HG02981 (cell line): ENCODE measurements at regions not wholly inside any gene's neighbourhood (a gene's known extent, or its start where the extent isn't known, plus 50 kb on each side); places are given as distances from the start of the nearest gene placed in this dataset.
"Not testable (repeated sequence)": the region's sequence is repeated elsewhere in the genome, so short reads cannot be mapped to it uniquely, and the experiment has no call there.

Experiments used
- ATAC-seq: cut with Tn5 transposase; IDR thresholded peaks from one replicate; pipeline ENCODE4 v1.9.1; 2021; ENCODE audit warnings: mild to moderate bottlenecking, moderate library complexity; ENCODE audit not compliant: unreplicated experiment

DNA sequence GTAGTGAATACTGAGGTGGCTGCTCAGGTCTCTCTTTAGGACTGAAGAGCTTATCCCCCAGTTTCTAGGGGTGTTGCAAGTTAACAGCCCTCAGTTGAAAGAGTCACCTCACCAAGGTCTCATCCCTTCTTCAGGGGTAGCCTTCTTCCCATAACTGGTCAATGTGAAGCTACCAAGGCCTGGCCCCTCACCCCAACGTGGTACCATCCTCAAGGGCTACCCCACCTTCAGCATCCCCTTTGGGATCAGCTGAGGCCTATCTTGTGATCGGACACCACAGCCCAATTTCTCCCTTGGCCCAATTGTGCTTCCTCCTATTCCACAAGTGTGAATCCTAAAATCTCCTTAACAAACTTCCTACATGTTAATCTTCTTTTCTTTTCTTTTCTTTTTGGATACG is 289.5 kb upstream of the MKLN1 start:
- no peak for ATAC-seq

DNA sequence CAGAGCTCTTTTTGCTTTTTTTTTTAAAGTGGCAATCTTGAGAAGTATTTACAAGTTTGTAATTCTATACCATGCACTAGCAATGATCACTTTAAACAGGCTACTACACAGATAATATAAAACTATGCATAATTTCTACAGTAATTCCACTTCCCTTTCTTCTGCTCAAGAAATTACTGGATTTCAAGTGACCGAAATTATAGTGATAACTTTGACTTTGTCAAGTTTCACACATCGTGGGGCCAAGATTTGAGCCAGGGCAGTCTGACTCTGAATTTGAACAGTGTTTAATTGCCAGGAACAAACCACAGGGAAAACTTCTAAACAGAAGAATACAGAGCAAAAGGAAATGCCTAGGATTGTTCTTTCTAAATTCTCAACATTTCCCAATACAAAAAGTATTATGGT is 288.3 kb upstream of the MKLN1 start:
- ATAC-seq: no peak

DNA sequence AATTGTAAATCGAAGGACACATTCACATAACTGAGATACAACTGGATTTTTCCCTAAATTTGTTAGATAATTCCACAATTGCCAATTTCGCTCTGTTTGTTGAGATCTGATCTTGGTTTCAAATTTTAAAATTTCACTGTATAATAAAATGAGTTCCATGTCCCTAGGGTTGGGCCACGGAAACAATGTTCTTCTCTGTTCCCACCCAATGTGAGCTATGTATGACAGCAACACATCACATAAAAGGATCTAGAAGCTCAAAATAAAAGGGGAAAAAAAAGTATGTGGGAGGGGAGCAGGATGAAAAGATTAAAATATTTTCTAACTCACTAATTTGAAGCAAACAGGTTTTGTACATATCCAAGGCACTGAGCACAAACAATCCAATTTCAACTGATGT is 287.8 kb upstream of the MKLN1 start:
- ATAC-seq: no peak

DNA sequence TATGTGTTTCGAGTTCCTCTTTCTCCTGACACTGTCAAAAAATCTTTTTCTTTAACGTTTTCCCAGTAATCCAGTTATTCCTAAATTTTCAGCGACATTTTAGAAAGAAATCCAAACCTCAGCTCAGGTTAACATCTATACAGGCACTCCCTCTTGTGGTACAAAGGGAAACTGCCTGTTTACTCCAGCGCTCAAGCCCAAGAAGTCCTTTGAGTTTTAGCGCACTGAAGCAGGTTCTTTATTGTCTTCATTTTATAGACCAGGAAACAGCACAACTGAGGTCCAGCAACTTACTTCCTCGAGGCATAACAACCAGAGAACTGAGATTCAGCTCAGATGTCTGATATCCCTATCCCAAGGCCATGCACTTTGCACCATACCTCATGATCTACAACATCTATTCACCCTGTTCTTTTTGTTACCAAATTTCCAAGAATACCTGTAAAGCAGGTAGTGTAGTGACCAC is 287.2 kb upstream of the MKLN1 start:
- ATAC-seq: no peak

DNA sequence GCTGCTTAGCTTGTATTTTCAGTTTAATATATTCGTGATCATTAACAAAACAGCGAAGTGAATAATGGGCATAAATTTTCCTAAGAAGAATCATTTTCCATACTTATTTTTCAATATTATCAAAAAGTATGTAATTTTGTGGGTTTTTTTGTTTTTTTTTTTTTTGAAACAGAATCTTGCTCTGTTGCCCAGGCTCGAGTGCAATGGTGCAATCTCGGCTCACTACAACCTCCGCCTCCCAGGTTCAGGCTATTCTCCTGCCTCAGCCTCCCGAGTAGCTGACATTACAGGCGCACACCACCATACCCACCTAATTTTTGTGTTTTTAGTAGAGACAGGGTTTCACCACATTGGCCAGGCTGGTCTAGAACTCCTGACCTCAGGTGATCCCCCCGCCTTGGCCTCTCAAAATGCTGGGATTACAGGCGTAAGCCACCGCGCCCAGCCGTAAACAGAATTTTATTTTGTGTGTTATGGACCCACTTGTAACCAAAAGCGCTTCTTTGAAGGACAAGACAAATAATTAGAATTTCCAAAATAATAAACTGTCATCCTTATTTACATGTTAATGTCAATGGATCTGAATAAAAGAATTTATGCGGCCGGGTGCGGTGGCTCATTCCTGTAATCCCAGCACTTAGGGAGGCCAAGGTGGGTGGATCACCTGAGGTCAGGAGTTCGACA is 286.5 kb upstream of the MKLN1 start:
- ATAC-seq: not testable (repeated sequence)

DNA sequence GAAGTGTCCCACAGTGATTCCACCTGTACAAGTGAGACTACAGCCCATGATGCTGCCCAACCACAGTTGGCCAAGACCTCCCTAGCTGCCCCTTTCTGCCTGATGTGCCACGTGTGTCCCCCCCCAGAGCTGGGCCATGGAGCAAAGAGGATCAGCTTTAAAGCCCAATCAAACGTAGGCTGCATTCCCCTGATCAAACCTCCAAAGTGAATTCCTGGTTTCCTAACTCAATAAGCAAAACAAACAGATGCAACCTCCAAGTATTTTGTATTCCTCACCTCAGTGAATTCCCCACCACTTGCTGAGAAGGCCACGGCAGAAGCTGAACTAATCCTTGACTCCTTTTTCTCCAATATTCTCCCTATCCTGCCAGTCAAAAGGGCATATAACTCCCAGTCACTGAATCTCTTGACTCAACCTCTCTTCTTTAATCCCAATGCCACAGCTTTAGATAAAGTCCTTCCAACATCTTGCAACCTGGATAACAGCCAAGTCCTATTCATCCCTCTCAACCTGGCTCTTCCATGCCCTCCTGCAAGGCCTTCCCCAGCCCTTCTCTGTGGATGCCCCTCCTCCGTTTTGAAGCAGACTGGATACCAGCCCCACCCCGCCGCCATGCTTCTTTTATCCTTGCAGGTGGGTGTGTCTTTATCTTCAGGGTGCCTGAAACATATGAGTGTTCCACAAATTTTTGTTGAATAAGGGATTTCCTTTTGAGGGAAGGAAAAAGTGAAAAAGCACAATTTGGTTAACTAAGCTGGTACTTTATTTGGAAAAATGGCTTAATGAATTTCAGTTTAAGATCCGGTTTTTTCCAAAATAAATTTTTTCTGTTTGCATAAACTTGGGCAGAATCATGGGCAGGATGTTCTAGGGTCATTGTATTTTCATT is 285.2 kb upstream of the MKLN1 start:
- no peak for ATAC-seq

DNA sequence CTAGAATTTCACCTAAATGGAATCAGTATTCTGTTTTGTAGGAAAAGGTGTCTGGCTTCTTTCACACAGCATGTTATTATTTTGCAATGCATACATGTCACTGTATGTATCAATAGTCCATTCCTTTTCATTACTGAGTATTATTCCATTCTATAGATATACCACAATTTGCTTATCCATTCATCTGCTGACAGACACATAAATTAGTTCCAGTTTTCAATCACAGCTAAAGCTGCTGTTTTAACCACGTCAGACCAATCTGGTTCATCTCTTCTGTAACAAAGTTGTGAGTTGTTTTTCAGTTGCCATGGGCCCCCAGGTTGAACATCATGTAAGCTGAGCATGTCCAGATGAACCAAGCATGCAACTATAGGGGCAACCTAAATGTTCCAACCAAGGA is 282.1 kb upstream of the MKLN1 start:
- ATAC-seq: no peak

DNA sequence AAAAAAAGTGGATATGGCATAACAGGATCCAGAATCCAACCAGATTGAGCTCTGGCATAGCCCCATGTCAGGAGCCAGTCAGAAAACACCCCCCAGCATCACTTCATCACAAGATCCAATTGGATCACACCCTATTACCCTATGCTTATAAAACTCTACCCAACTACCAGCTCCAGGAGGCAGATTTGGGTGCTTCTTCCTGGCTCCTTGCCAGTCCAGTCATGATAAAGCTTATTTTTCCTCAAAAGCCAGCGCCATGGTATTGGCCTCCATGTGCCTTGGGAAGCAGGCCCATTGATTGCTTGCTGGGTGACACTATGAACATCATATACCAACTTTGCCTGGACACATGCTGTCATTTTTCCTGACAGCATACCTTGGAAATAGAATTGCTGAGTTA is 281.4 kb upstream of the MKLN1 start:
- ATAC-seq: no peak

DNA sequence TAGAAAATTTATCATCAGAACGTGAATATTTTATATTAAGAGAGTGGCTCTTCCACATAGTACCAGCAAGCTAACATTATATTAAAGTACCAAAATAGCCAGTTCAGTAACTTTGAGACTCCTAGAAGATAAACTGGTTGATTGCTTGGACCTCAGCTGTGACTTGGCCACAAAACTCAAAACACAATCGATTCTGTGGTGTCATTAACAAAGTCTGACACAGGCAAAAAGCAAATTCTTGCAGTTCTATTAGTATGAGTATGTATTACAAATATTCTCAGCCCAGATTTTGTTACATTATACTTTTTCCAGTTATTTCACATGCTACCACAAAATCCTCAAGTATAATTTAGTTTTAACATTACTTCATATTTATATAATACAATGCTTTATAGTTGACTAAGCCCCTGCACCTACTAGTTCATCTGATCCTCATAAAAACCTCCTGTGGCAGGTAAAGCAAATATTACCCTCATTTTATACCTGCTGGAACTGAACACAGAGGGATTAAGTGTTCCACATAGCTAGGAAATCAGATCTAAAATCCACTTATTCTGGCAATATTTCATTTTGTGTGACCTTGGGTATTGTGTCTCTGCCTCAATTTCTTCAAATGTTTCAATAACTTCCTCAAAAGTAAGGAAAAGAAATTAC is 279.9 kb upstream of the MKLN1 start:
- ATAC-seq: no peak

DNA sequence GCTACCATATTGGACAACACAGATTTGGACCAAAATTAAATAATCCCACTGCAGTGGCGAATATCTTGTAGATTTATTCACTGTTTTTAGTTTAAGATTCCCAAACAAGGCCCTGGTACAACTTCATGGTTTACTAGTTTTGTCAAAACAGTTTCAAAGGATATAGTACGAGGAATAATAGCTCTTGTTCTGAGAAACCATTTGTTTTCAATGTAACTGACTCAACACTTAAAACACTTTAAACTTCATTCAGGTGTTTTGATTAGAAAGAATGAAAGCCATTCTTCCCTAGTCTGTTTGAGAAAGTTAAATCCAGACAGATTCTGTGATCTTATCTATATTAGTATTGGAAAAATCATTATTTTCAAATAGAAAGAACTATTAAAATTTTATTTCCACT is 276.4 kb upstream of the MKLN1 start:
- ATAC-seq: no peak

DNA sequence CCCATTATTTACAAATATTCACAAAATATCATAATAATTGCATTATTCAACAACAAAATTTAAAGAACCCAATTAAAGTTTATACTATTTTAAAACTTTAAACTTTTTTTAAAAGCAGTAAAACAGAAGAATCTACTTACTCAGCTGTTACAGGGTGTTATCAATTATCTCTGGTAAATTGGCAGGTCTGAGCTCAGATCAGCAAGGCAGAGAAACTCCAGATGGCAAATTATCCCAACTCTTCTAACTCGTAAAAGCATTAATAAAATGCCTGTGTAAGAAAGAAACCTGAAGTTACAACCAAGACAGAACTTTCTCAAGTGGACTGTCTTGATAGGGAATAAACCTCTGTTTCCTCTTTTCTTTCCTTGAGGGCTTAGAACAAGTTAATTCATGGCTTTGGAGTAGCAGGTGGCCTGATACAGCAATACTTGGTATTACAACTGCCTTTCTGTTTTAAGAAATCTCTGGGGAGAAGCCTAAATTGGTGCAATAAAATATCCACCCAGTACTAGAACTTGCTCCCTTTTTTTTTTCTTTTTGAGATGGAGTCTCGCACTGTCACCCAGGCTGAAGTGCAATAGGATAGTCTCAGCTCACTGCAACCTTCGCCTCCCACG is 275.3 kb upstream of the MKLN1 start:
- ATAC-seq: no peak

DNA sequence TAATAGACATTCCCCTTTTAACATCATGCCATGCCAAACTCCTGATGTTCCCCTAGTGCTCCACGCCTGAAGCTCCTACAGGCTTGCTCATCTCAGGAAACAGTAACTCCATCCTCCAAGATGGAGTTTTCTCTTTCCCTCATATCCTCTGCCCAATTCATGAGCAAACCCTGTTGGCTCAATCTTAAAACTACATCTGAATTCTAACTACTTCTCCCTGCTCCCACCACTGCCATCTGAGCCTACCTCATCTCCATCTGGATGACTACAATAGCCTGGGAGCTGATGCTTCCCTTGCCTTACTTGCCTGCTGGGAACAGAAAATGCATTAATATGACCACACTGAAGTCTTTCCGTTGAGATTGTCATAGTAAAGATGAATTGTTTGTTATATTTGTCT is 271.7 kb upstream of the MKLN1 start:
- no peak for ATAC-seq

DNA sequence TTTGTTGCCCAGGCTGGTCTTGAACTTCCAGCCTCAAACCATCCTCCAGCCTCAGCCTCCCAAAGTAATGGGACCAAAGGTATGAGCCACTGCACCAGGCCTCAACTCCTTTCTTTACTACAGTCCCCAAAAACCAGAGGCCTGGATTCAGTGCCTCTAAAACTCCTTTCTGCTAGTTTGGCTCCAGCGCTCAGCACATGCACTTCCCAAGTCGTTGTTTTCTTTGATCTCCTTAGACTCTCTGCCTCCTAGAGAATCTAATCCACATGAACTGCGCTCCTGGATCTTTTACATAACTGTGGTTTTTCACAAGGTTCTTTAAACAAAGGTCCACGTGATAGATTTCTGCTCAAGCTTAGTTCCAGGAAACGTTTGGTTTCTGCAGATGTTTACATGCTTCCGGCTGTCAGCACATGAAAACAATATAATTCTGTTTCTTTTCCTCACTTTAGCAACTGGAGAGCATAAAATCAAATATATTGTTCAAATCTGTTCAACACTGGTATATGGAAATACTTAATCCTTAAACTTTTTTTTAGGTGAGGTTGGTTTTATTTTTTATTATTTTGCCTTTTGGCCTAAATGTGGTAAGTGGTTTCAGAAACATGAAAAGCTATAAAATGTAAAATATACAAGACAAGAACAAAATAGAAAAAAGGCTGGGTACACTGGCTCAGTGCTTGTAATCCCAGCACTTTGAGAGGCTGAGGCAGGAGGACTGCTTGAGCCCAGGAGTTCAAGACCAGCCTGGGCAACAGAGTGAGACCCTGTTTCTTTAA is 270.5 kb upstream of the MKLN1 start:
- peak; percentile 62 for ATAC-seq

DNA sequence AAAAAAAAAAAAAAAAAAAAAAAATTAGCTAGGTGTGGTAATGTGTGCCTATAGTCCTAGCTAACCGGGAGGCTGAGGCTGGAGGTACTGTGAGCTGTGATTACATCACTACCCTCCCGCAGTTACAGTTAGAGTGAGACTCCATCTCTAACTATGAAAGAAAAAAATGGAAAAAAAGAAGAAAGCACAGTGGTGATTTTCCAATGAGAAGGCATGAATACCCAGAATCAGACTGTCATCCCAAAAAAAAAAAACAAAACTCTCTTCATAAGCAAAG is 269.9 kb upstream of the MKLN1 start:
- peak; percentile 47 for ATAC-seq

DNA sequence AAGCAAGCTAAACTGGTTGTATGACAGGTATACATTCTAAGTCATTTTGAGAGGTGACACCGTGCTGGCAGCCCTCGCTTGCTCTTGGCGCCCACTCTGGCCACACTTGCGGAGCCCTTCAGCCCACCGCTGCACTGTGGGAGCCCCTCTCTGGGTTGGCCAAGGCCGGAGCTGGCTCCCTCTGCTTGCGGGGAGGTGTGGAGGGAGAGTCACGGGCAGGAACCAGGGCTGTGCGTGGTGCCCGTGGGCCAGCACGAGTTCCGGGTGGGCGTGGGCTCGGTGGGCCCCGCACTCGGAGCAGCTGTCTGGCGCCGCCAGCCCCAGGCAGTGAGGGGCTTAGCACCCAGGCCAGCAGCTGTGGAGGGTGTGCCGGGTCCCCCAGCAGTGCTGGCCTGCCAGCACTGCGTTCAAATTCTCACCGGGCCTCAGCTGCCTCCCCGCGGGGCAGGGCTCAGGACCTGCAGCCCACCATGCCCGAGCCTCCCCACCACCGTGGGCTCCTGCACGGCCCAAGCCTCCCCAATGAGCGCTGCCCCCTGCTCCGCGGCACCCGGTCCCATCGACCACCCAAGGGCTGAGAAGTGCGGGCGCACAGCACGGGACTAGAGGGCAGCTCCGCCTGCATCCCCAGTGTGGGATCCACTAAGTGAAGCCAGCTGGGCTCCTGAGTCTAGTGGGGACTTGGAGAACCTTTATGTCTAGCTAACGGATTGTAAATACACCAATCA is 269.0 kb upstream of the MKLN1 start:
- ATAC-seq: not testable (repeated sequence)

DNA sequence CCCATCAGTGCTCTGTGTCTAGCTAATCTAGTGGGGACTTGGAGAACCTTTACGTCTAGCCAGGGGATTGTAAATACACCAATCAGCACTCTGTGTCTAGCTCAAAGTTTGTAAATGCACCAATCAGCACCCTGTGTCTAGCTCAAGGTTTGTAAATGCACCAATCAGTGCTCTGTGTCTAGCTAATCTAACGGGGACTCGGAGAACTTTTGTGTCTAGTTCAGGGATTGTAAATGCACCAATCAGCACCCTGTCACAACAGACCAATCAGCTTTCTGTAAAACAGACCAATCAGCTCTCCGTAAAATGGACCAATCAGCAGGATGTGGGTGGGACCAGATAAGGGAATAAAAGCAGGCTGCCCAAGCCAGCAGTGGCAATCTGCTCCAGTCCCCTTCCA is 268.3 kb upstream of the MKLN1 start:
- ATAC-seq: not testable (repeated sequence)

DNA sequence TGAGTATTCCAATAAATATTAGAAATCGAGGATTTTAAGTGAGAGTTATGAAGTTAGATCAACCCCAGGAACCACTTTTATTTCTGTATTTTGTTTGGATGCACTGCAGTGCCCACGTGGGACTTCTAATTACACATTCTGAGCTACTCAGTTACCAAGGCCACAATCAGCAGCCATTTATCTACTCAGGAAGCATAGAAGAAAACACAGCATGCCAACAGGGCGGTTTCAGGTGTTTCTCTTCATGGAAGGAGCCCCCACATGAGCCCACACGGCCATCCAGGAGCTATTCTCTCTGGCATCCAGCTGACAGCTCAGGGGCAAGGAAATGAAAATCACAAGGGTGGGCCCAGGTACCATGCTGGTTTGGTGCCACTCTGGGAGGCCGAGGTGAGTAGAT is 266.5 kb upstream of the MKLN1 start:
- ATAC-seq: no peak

DNA sequence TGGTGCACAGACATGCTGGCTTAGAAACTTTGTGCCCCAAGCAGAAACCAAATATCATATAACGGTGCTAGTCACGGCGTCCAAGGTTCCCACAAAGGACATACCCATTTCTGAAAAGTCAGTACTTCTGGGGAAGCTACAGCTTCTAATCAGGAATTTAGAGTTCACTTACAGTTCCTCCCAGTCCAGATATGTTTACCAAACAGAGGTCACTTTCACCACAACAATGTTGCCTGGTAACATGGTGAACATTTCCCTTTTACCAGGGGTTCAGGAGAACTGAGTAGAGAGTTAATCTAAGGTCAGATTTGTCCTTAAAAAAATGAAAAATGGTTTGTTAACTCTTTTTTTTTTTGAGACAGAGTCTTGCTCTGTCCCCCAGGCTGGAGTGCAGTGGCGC is 265.9 kb upstream of the MKLN1 start:
- no peak for ATAC-seq

DNA sequence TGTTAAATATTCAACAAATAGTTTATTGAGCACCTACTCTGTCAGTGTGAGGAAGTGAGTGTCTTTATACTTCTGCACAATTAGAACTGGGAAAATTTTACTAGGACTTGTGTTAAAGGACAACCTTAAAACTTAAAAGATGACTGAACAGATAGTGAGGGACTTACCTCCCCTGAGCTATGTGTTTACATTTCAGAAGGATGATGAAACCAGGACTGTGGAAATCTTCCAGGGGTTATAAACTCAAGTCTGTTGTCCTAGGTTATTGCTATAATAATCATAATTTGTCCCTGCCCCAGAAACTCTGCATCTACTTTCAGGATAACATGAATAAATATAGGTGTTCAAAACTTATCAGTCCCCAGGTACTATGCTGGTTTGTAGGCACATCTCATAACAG is 261.0 kb upstream of the MKLN1 start:
- ATAC-seq: no peak

DNA sequence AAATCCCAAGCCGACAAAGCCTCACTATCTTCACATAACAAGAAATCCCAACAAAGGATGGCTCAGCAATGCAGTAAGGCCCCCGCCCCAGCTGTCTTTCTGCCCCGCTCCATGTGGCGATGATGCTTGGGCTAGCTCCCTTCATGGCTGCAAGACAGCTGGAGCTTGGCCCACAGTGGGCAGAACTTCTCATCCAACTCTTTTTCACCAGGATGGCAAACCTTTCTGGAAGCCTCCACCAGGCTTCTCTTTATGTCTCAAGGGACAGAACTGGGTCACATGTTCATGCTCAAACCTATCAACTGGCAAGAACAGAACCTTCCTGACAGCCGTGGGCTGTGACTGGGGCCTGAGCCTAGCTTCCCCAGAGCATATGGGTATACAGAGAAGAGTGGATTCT is 260.5 kb upstream of the MKLN1 start:
- no peak for ATAC-seq
